ENCODE measurements at regions not wholly inside any gene's neighbourhood (a gene's known extent, or its start where the extent isn't known, plus 50 kb on each side); places are given as distances from the start of the nearest gene placed in this dataset.
A peak's percentile ranks its signal among the peaks of the same experiment; 100 is the strongest.

DNA sequence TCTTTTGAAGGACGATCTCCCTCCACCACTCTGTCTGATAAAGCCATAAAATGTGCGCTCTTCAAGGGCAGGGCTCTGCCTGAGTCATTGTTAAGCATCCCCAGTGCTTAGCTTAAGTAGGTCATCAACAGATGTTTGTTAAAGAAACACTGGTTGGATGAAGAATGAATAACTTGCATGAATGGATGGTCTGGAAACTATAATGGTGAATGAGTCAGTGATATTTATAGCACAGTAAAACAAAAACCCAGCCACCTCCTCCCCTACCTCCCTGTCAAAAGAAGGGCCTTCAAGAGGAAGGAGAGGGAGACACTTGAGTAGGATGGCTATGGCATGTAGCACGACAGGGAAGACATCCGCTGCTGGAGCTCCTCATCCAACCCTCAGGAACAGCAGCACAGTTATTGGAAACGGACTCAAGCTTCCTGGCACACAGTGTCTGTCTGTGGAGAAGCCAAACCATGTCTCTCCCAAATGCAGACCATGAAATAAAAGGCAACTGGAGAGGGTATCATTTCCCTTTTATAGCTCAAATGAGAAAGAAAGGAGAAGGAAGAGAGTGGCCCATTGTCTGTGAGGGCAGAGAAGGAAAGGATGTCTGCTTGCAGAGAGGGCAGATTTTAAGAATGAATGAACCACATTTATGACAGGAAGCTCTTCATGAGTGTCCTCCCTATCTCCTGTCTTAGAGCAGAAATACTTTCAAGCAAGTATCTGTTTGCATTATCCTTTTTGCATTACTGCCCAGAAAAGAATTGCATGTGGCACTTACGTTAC lies 183.5 kb upstream of the UBL3 start:
- DNase-seq = peak in 6 of 58 donors; percentile 9 to 59 (median 19)

DNA sequence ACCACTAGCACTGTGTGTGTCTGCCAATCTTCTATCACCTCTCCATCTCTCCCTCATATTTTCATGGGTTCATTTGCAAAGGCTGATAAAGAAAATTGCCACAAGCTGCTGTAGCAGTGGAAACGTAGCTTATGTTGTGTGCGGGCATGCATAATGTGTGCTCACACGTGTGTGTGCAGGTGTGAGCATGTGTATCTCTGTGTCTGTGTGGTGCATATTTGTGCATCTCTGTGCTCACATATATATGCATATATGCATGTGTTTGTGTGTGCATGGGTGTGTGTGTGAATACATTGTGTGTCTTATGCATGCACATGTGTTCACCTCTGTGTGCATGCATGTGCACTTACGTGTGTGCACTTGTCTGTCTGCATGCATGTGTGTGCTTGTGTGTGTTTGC lies 181.8 kb upstream of the UBL3 start:
- DNase-seq = no peak

DNA sequence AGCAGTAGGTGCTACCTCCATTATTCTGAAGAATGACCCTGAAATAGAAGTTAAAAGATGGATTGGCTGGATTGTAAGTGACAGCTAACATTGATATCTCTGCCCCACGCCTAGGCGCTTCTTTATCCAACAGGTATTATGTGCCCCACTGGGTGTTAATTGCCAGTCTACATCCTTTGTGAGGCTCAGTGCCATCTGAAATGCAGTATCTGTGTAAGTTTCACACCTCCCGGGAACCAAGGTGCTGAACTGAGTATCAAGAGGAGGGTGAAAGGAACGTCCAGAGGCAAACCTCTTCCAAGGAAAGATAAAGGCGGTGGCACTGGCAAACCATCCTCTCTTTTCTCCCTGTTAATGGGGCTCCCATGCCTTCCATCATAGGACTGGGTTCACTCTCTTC lies 181.1 kb upstream of the UBL3 start:
- no peak for DNase-seq

DNA sequence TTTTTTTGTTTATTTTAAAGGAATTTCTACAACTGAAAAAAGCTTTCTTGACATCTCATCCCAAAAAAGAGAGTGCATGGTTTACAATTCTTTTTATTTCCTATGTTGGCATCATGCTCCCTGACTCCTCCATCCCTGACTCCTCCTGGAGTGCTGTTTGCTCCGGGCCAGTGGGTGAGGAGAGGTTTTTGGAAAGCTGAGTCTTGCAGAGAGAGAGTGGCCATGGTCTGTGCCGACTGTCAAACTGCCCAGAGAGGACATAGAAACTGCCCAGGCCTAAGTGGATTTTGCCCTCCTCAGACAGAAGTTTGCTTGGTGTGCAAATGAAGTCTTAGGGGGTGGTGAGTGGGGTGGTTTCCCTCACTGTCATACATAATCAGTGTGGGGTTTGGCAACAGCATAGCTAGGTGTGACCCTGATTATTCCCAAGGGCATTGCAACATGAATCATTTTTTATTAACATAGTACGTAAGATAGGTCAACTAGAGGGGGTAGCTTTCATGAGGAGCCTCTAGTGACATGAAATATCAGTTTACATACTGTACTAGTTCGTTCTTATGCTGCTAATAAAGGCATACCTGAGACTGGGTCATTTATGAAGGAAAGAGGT lies 179.8 kb upstream of the UBL3 start:
- DNase-seq = no peak

DNA sequence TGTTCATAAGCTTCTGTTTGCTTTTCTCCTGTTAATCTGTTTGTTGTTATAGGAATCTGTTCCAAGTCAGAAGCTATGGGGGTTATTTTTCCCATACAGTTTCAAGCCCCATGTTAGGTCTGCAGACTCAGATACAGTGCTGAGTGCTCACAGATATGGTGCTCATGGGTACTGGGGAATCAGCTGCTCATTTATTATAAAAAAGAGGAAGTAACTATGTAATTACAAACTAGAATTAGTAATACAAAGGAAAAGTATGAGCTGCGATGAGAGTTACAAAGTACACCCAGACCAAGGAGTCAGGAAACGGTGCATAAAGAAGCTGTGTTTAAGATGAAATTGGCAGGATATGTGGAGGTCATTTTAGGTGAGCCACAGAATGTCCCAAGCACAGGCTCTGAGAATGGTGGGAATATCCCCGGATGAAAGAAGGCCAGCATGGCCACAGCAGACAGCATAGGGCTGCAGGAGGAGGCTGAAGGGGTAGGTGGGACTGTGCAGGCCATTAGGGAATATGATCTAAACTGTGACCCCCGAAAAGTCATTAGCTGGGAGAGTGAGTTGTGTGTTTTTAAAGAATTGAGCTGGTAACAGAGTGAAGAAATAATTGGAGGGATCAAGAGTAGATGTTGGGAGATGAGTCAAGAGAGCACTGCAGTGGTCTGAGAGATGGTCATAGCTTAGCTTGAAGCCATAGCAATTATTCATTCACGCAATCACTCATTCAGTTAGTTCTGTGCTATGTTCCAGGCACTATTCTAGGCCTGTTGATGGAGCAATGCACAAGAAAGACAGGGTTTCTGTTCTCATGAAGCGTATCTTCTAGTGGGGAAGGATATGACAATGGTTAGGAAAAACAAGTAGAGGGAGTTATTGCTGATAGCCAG lies 177.4 kb upstream of the UBL3 start:
- no peak for DNase-seq

DNA sequence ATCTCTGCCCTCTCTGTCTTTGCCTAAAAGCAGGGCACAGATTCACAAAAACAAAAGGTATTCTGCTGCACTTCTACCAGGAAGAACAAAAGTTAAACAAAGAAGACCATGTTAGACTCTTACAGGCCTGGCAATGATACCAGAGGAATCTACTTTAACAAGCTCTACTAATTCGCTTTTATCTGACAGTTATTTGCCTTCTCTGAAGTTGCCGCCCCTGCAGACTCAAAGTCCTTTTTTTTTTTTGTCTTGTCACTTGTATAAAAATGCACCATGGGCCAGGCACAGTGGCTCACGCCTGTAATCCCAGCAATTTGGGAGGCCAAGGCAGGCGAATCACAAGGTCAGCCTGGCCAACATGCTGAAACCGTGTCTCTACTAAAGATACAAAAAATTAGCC lies 176.5 kb upstream of the UBL3 start:
- no peak for DNase-seq

DNA sequence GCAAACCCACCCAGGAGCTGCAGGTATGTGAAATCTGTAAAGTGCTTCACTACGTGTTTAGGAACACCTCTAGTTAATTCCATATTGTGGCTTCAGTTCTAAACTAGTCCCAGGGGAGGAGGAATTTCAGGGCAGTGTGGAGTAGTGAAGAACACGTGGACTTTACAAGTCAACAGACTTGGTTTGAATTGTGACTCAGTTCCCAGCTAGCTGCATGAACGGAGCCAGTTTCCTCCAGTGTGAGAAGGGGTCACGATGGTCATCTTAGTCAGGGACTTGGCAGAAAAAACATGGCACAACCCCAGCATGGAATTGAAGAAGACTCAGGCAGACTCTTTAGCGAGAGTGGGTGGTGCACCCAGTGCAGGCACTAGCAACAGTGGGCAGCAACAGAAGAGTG lies 175.7 kb upstream of the UBL3 start:
- no peak for DNase-seq

DNA sequence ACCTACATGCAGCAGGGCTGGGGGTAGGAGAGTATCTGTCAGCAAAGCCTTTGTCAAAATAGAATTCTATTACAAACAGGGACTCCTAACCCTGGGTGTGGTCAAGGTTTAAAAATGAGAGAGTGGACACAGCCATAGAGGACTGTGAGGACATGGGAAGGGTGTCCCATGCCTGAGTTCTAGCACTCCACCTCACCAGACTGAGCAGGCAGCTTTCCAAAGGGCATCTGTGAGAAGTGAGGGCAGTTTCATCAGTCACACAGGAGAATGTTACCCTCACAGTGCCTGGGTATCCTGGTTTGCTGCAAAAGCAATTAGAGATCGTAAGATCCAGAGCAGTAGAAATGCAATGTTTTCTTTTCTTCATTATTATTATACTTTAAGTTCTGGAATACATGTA lies 174.9 kb upstream of the UBL3 start:
- no peak for DNase-seq

DNA sequence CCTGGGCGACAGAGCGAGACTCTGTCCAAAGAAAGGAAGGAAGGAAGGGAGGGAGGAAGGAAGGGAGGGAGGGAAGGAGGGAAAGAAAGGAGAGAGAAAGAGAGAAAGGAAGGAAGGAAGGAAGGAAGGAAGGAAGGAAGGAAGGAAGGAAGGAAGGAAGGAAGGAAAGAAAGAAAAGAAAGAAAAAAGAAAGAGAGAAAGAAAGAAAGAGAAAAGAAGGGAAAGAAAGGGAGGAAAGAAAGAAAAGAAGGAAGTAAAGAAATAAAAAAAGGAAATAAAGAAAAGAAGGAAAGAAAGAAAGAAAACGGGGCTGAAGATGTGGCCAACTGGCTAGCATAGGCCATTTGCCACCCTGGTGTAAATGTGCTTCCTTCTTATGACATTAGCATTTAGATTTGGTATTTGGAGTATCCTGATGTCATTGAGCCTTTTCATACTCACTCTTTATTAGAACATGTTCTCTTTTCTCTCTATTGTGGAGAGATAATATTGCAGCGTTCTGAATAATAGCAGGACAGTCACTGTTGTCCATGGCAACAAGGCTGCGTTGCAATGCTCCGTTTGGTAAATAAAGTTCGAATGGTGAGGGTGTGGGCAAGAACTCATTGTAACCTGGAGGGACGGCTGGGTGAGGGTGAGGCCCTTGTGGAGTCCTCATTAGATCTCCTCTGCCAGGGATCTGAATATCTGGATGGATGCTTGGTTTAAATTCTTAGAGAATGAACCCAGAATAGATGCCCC lies 173.9 kb upstream of the UBL3 start:
- DNase-seq = no peak

DNA sequence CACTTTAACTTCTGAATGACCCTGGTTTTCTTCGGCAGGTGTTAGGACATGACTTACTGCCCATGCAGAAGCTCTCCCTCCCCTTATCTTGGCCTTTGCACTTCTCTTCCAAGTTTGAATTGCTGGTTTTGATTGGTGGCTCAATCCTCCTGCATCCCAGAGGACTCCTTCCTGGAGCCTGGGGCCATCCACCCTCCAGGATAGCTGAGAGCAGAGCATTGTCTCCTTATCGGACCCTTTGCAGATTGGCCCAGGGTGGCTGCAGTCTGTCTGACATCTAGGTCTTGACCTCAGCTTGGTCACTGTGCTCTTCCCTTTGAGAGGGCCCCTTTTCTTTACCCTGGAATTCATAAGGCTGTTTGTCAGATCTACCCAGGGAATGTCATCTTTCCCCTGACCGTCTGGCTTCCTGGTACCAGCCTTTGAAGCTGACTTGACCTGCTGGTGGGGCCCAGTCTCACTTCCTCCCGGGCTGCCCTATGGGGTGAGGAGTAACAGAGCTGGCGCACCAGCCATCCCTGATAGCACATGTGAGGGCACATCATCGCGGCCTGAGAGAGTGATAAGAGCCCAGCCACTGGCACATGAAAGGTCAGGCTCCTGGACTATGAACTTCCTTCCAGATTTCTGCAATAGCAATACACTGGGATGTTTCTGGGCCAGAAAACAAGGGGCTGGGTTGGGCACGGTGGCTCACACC lies 172.9 kb upstream of the UBL3 start:
- no peak for DNase-seq

DNA sequence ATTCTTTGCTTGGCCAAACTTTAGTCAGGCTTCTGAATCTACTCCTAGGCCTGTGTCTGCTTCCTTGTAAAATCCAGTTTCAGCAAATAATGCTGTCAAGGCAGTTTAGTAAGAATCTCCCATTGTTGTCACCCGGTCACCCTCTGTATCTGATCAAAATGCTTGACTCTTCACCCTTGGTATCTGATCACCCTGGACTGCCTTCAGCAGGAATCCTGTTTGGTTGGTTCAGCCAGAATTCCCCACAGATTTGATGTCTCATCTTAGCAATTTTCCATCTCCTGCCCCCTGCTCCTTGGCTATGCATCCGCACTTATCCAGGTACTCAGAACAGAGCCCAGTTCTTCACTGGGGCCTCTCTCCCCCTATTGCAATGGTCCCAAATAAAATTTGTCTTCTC lies 172.4 kb upstream of the UBL3 start:
- DNase-seq = no peak

DNA sequence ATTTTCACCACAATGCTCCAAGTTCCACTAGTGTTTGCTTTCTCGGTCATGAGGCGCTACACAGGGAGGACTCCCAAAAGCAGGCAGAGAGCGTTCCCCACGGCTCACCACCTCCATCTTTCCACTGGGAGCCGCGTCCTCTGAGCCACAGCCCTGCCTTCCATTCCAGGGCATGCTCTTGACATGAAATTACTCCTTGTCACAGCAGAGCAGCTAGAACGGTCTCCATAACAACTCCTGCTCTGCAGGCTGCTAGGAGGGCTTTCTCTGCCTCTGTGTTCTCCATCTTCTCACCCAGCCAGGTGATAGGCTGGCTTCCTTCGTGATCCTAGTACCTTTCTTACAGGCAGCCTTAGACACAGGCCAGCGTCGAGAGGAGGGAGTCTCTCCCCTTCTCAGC lies 171.8 kb upstream of the UBL3 start:
- DNase-seq = no peak

DNA sequence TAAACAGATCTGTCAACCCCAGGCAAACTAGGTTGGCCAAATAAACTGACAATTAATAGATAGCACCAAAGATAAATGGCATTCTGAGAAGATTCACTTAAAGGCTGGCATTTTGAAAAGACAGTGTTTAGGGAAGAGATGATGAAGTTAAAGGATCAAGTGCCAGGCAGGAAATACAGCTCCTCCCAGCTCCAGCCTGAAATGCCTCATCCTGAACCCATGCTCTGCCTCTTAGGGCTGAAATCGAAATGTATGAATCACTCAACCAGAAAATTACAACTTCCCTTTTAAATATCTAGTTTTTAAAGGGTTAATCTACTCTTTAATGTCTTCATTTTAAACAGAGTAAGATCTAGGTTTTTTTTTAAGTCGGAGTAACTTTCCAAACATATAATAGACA lies 171.2 kb upstream of the UBL3 start:
- DNase-seq = no peak

DNA sequence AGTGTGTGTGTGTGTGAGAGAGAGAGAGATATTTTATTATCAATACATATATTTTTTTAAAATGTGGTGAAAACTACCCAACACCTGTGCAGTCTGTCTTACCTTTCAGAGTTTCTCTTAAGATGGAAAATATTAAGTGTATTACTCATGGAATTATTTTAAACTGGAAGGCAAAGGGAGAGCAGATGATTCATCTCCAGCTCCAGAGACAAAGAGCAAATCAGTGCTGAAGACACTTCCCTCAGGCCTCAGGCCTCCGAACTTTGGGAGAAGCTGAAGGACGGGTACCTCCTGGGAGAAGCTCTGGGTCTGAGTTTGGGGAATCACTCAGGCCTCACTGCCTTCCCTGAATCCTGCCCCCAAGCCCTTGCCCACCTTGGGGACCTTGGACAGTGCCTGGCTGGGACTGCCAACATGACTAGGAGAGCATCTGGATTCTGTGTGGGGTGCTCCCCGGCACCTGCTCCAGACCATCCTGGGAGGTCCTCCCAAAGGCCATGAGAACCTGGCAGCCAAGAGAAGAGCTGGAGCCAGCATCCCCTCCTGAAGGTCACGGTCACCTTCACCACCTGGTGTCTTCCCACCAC lies 170.4 kb upstream of the UBL3 start:
- no peak for DNase-seq

DNA sequence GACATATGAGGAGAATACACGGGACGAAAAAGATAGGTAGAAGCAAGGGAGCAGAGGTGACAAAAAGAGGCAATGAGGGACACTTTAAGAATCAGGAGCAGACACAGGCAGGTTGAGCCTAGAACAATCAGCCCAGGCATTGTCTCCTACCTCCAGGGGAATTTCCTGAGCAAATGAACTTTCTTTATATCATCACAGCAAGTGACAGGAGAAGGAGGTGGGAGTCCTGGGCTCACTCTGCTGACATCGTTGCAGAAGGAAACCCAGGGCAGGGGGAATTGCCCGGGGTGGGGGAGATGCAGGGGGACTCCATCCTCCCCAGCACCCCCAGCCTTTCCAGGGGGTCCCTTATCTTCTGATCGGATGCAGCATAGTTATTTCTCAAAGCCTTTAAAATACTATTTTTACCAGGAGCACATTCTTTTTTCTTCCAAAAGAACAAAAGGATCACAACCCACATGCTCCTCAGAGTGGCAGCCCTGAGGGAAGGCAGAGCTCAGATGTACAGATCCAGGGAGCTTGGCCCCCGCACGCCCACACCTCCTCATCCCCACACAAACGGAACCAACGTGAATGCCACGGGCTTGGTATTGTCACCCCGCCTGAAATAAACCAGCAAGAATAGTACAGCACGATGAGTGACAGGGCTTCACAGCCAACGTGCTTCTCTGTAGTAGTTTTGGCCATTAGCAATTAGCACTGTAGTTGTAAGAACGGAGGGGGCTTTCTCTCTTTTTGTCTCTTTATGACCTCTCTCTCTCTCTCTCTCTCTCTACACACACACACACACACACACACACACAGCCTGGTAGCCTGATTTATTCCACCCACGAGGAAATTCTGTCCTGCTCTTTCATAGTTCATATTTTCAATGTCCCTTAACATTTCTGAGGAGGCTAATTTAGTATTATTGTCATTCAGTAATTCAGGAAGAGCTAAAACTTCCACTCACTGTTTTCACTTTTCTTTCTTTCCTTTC lies 169.5 kb upstream of the UBL3 start:
- peak in 3 of 58 donors; percentile 14 to 69 (median 22) for DNase-seq

DNA sequence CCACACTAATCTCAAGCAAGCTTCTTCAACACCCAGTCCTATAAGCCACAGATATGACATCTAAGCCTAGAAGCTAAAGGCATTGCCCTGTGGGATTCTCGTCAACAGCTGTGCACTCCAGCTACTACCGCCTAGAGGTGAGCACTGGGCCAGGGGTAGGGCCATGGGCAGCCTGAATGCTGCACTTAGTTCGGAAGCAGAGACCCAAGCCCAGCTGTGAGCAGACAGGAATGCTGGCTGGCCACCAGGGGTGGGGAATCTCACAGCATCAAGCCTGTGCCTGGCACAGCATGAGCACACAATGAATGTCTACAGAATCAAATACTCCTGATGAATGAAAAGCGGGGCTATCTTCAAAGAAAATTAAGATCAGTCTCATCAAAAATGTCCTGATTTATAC lies 167.5 kb upstream of the UBL3 start:
- DNase-seq = peak in 6 of 58 donors; percentile 6 to 29 (median 12)

DNA sequence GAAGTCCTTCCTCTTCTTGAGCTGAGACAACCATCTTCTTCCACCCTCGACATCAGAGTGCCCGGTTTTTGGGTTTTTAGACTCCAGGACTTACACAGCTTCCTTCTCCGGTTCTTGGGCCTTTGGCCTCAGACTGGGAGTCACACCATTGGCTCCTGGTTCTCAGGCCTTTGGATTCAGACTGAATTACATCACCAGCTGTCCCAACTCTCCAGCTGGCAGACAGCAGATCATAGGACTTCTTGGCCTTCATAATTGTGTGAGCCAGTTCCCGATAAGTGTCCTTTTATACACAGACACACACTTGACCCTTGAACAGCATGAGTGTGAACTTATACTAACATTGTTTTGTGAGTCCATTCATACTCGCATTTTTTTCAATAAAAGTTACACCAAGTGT lies 166.0 kb upstream of the UBL3 start:
- DNase-seq = peak in 2 of 58 donors; percentile 11 to 31

DNA sequence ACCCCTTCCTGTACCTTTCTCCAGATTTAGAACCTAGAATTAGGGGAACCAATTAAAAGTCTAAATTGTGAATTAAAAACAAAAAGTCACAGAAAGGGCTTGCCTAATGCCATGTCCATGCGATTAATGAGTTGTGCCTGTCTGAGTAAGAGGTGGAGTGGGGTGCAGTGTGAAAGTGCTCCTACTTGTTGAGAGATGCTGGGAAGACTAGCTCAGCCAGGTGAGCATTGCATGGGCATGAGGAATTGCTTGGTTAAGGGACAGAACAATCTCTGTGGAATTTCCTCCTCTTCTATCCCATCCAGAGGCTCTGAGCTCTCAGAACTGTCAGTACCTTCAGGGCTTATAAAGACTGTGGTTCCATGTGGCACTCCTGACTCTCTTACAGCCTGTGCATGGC lies 159.0 kb upstream of the UBL3 start:
- no peak for DNase-seq

DNA sequence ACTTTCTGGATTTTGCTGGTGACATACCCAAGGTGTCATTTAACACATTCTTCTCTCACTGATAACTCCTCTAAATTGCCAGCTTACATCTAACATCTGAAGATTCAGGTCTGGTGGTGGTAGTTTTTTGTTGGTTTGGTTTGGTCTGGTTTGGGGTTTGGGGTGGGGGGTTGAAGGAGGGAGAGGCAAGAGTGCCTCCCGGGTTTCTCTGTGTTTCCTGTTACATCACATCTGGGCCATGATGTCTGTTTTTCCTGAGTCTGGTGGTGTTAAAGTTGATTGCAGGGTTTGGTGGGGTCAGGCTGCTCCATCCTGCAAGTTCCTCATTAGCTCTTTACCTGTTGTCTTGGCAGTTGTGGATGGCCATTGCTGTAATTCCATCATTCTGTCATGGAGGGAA lies 155.8 kb upstream of the UBL3 start:
- DNase-seq = no peak
